ENCODE measurements at regions not wholly inside any gene's neighbourhood (a gene's known extent, or its start where the extent isn't known, plus 50 kb on each side); places are given as distances from the start of the nearest gene placed in this dataset.

GRCh38 chr6:37116326-37116725 is 53.6 kb upstream of the PIM1 start:
- Histone ChIP-seq H3K27ac (no peak overlapping the region), H3K27me3 (replicated peaks; ENCODE audit: insufficient read depth) (no peaks in the 10 kb centered on the region), H3K9me3 (no peaks in the 10 kb centered on the region), H3K4me3 (no peak overlapping the region), H3K4me1 (replicated peaks) (no peaks in the 10 kb centered on the region), H3K36me3 (no peaks in the 10 kb centered on the region)
- TF ChIP-seq CTCF (IDR thresholded peaks at IDR 0.05) (no peak), POLR2A (IDR thresholded peaks at IDR 0.05) (no peak), POLR2AphosphoS5 (IDR thresholded peaks at IDR 0.05) (no peak)
- WGBS: 94% methylated on average over 2 of the region's 2 CpGs
- DNase-seq (ENCODE audit: low spot score): no peak
- intact Hi-C loops (cut with DNase I): no loop called here

GRCh38 chr6:37119387-37119886 is 50.5 kb upstream of the PIM1 start:
- H3K9me3 ChIP-seq: no peaks in the 10 kb centered on the region
- WGBS: 86% methylated on average over 5 of the region's 5 CpGs
- no peak for DNase-seq (ENCODE audit: low spot score)
- no peaks in the 10 kb centered on the region for H3K36me3 ChIP-seq
- H3K27ac ChIP-seq: no peak overlapping the region
- TF ChIP-seq CTCF (IDR thresholded peaks at IDR 0.05) (no peak), POLR2A (IDR thresholded peaks at IDR 0.05) (no peak), POLR2AphosphoS5 (IDR thresholded peaks at IDR 0.05) (no peak)
- no peaks in the 10 kb centered on the region for H3K27me3 ChIP-seq (replicated peaks; ENCODE audit: insufficient read depth)
- H3K4me3 ChIP-seq: no peak overlapping the region
- H3K4me1 ChIP-seq (replicated peaks): no peaks in the 10 kb centered on the region
- intact Hi-C loops (cut with DNase I): no loop called here
